Thyroid gland (tissue), 4 donors: ENCODE measurements at regions not wholly inside any gene's neighbourhood (a gene's known extent, or its start where the extent isn't known, plus 50 kb on each side); places are given as distances from the start of the nearest gene placed in this dataset.

ENCODE experiments used
- DNase-seq, 2 donors: peaks; one replicate each; pipeline ENCODE4 v3.0.0-alpha.2; 2019
- H3K27ac ChIP-seq, 3 donors: fragments of 200-600 bp; sonication (generic); 1 replicate in 2 of 3; 2 replicates in 1 of 3; pipeline ENCODE4 v1.5.1; 2016 to 2019; ENCODE audit warnings: mild to moderate bottlenecking in 1 of 3, moderate library complexity in 1 of 3
- H3K27me3 ChIP-seq: fragments of 200-600 bp; sonication (generic); one replicate; pipeline ENCODE4 v1.5.1; 2019
- H3K36me3 ChIP-seq, 2 donors: fragments of 200-600 bp; sonication (generic); one replicate each; pipeline ENCODE4 v1.5.1; 2016 to 2019
- H3K4me1 ChIP-seq, 2 donors: fragments of 200-600 bp; sonication (generic); one replicate each; pipeline ENCODE4 v1.5.1; 2017 to 2019
- H3K4me3 ChIP-seq, 3 donors: fragments of 200-600 bp; sonication (generic); replicated peaks in 1 of 3; 1 replicate in 2 of 3; 2 replicates in 1 of 3; pipeline ENCODE4 v1.5.1; 2016; ENCODE audit warnings: mild to moderate bottlenecking in 1 of 3
- H3K9me3 ChIP-seq: fragments of 200-600 bp; sonication (generic); one replicate; pipeline ENCODE4 v1.5.1; 2017
- POLR2A ChIP-seq, 2 donors: fragments of 450-650 bp; IDR thresholded peaks; one replicate each; pipeline ENCODE4 v1.6.1; 2017; ENCODE audit warnings: antibody characterized with exemption in 2 of 2, mild to moderate bottlenecking in 2 of 2, moderate library complexity in 1 of 2
- WGBS, 2 donors: methylation state at CpG; one replicate each; pipeline ENCODE4 v1.1.5; 2017; 5-methylcytosine and 5-hydroxymethylcytosine counted together
- intact Hi-C: fragments of 100-400 bp; cut with DNase I; formaldehyde crosslinking; loops from one replicate; pipeline ENCODE4 v1.15.1; 2023
- TF ChIP-seq, protein P1 (sequence below), 6 experiments: fragments of 200-600 bp in 3 of 6; fragments of 450-650 bp in 3 of 6; sonication (generic) in 3 of 6; IDR thresholded peaks; one replicate each; pipeline ENCODE4 v1.5.1; 2016 to 2019; ENCODE audit warnings: antibody characterized with exemption in 6 of 6, mild to moderate bottlenecking in 2 of 6, inconsistent platforms in 1 of 6, moderate library complexity in 1 of 6

DNA sequence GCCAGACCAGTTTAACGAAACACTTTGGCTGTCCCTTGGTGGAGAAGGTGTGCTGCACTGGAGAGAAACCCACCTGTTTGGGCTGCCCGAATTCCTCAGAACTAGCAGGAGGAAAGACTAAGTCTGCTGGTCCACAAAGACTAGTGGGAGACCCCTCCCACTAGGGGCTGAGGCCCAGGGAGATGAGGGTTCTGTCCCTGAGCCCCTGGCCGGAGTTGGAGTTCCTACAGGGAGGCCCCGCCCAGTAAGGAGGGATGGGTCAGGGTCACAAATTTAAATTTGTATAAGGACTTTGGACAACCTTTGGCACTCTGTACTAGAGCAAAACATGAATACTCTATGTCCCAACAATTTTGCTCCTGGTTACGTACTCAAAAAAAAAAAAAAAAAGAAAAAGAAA is 200.8 kb upstream of the C11orf87 start:
- 87 to 90% methylated on average over 5 of the region's 5 CpGs for WGBS, 2 donors
- H3K36me3 ChIP-seq, result no peaks in the 10 kb centered on the region
- no peaks in the 10 kb centered on the region for H3K9me3 ChIP-seq
- intact Hi-C loops, result no loop called here
- H3K27ac ChIP-seq, result no peak overlapping the region
- no peak for DNase-seq
- no peak overlapping the region for H3K4me3 ChIP-seq
- no peaks in the 10 kb centered on the region for H3K27me3 ChIP-seq
- TF ChIP-seq, protein P1, sequence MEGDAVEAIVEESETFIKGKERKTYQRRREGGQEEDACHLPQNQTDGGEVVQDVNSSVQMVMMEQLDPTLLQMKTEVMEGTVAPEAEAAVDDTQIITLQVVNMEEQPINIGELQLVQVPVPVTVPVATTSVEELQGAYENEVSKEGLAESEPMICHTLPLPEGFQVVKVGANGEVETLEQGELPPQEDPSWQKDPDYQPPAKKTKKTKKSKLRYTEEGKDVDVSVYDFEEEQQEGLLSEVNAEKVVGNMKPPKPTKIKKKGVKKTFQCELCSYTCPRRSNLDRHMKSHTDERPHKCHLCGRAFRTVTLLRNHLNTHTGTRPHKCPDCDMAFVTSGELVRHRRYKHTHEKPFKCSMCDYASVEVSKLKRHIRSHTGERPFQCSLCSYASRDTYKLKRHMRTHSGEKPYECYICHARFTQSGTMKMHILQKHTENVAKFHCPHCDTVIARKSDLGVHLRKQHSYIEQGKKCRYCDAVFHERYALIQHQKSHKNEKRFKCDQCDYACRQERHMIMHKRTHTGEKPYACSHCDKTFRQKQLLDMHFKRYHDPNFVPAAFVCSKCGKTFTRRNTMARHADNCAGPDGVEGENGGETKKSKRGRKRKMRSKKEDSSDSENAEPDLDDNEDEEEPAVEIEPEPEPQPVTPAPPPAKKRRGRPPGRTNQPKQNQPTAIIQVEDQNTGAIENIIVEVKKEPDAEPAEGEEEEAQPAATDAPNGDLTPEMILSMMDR (IDR thresholded peaks at IDR 0.05), result no peak
- no peak for TF ChIP-seq POLR2A (IDR thresholded peaks at IDR 0.05)
- no peaks in the 10 kb centered on the region for H3K4me1 ChIP-seq

DNA sequence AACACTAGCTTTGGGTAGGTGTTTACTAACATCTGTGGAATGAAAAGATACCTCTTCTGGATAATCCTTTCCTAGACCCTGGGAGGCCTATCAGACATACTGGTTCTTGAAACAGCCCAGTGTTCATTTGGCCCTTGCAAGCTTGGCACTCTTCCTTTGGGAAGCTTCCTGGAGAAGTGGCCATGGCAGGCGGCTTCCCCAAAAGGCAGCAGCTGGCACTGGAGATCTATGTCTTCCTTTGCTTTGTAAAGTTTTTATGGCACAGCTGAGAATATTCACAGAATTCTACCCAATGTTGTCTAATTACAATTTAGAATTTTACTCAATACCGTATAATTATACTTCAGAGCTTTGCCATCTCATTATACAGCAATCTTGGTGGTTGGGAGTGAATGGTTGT is 199.2 kb upstream of the C11orf87 start:
- TF ChIP-seq, protein P1 (IDR thresholded peaks at IDR 0.05), result no peak
- TF ChIP-seq POLR2A (IDR thresholded peaks at IDR 0.05), result no peak
- Histone ChIP-seq H3K27me3 (no peaks in the 10 kb centered on the region), H3K4me3 (no peak overlapping the region), H3K4me1 (no peaks in the 10 kb centered on the region), H3K36me3 (no peaks in the 10 kb centered on the region), H3K27ac (no peak overlapping the region), H3K9me3 (no peaks in the 10 kb centered on the region)
- intact Hi-C loops, result no loop called here
- WGBS, 2 donors, result 86 to 99% methylated on average over 2 of the region's 2 CpGs
- no peak for DNase-seq

- TF ChIP-seq, protein P1 (IDR thresholded peaks at IDR 0.05), result no peak
- no peak for DNase-seq
- Histone ChIP-seq H3K36me3 (no peaks in the 10 kb centered on the region), H3K4me1 (no peaks in the 10 kb centered on the region), H3K9me3 (no peaks in the 10 kb centered on the region), H3K27me3 (no peaks in the 10 kb centered on the region), H3K27ac (no peak overlapping the region), H3K4me3 (no peak overlapping the region)
- intact Hi-C loops, result no loop called here
Measured at GRCh38 chr11:109223451-109223850, 198.5 kb upstream of the C11orf87 start.

DNA sequence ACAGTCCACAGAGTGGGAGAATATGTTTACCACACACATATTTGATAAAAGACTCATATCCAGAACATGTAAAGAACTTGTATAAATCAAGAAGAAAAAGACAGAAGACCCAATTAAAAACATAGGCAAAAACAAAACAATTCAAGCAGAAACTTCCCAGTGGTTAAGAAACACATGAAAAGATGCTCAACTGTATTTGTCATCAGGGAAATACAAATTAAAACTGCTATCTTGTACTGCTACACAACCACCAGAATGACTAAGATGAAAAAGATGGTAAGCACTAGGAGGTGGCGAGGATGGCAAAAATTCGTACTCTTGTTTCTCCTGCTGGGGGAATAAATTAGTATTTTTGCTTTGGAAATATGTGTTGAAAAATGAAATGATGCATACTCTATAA is 192.3 kb upstream of the C11orf87 start:
- TF ChIP-seq, protein P1 (IDR thresholded peaks at IDR 0.05), result no peak
- no peak for TF ChIP-seq POLR2A (IDR thresholded peaks at IDR 0.05)
- no peak for DNase-seq
- Histone ChIP-seq H3K4me1 (no peaks in the 10 kb centered on the region), H3K4me3 (no peak overlapping the region), H3K27ac (no peak overlapping the region), H3K36me3 (no peaks in the 10 kb centered on the region), H3K27me3 (no peaks in the 10 kb centered on the region), H3K9me3 (no peaks in the 10 kb centered on the region)
- intact Hi-C loops, result no loop called here
- 86 to 92% methylated on average over 2 of the region's 2 CpGs for WGBS, 2 donors

- Histone ChIP-seq H3K4me3 (no peak overlapping the region), H3K4me1 (no peaks in the 10 kb centered on the region), H3K9me3 (no peaks in the 10 kb centered on the region), H3K36me3 (no peaks in the 10 kb centered on the region), H3K27ac (no peak overlapping the region), H3K27me3 (no peaks in the 10 kb centered on the region)
- no peak for DNase-seq
- intact Hi-C loops, result no loop called here
- TF ChIP-seq, protein P1 (IDR thresholded peaks at IDR 0.05), result no peak
- TF ChIP-seq POLR2A (IDR thresholded peaks at IDR 0.05), result no peak
- WGBS, 2 donors, result 91% methylated on average over 2 of the region's 2 CpGs
Measured at GRCh38 chr11:109236188-109236587, 185.8 kb upstream of the C11orf87 start.
